Frontal cortex (tissue), 3 donors: ENCODE measurements at regions not wholly inside any gene's neighbourhood (a gene's known extent, or its start where the extent isn't known, plus 50 kb on each side); places are given as distances from the start of the nearest gene placed in this dataset.

Experiments used
- DNase-seq, 2 donors: peaks; one replicate each; pipeline ENCODE4 v3.0.0; 2012; ENCODE audit warnings: low spot score in 2 of 2
- FAIRE-seq: peaks from 2 replicates; lab custom pipeline; 2012; peaks lifted over from hg19 to GRCh38; lab: Jason Lieb, UNC
- donor health status: control.
- donor health status: control.
- donor health status: control.

- FAIRE-seq = no peak
- DNase-seq = no peak
Measured at GRCh38 chr5:74257645-74258313, 382.7 kb downstream of the ENC1 start.

DNA sequence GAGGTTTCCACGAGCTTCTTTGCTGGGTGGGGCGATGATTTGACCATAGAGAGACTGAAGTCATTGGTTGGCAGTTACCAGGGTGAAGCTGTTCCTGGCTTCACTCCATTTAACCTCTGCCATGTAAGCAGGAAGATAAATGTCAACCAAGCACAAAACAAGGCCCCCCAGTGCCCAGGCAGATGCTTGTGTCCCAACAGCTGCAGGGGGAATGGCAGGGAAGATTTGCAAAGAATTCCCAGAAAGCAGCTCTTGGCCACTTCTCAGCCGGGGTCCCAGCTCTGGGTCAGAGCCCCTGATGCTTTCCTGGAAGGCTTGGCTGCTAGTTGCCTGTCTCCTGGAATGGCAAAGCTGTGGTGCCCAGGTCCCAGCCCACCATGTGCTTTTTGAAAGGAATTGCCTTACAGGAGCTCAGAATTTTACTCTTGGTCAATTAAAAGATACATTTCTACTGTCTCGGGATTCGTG is 383.4 kb downstream of the ENC1 start:
- DNase-seq (no peak), FAIRE-seq (no peak)

GRCh38 chr5:74255692-74256392 is 384.7 kb downstream of the ENC1 start:
- no peak for FAIRE-seq
- DNase-seq = no peak

DNA sequence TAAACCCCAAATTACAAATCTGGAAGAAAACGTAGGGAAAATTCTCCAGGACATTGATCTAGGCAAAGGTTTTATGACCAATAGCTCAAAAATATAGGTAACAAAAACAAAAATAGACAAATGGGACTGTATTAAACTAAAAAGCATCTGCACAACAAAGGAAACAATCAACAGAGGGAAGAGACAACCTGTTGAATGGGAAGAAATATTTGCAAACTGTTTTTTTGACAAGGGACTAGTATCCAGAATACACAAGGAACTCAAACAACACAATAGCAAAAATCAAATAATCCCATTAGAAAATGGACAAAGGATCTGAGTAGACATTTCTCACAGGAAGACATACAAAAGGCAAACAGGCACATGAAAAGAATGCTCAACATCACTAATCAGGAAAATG is 386.3 kb downstream of the ENC1 start:
- FAIRE-seq (no peak), DNase-seq (no peak)

- FAIRE-seq (no peak), DNase-seq (no peak)
Measured at GRCh38 chr5:74252044-74252443, 388.5 kb downstream of the ENC1 start.

DNA sequence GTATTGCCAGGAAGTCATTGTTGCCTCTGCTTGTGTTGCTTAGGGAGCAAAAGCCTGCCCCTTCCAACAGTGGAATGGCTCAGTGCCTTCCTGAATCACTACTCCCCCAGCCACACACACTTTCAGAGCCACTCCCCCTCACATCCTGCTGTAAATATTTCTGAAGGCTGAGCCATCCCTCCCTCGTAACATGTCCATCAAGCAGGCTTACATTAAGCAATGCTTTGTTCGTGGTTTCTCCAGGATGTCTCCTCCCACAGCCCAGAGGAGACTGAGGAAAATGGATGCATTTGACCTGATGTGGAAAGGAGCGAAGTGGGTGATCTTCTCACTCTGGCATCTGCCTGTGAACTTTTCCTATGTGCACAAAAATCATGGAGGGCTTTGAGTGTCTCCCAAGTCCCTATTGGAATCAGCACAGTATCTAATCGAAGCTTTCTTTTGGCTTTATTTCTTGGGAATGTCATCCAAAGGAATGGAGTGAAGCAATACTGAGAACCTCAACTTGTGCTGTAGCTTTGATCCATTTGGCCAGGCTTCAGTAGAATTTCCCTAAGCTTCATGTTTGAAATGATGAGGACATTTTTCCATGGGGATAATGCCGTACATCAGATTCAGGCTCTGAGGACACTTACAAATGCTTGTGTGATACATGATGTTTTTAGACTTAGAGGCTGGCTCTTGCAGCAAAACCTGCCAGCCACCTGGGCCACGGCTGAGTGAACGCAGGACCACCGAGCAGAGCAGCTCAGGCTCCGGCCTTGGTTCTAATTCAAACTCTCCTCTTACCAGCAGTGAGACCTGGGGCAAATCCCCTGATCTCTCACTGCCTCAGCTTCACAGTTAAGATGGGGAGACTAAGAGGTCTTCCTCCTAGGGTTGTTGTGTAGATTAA is 389.1 kb downstream of the ENC1 start:
- FAIRE-seq (no peak), DNase-seq (no peak)

DNA sequence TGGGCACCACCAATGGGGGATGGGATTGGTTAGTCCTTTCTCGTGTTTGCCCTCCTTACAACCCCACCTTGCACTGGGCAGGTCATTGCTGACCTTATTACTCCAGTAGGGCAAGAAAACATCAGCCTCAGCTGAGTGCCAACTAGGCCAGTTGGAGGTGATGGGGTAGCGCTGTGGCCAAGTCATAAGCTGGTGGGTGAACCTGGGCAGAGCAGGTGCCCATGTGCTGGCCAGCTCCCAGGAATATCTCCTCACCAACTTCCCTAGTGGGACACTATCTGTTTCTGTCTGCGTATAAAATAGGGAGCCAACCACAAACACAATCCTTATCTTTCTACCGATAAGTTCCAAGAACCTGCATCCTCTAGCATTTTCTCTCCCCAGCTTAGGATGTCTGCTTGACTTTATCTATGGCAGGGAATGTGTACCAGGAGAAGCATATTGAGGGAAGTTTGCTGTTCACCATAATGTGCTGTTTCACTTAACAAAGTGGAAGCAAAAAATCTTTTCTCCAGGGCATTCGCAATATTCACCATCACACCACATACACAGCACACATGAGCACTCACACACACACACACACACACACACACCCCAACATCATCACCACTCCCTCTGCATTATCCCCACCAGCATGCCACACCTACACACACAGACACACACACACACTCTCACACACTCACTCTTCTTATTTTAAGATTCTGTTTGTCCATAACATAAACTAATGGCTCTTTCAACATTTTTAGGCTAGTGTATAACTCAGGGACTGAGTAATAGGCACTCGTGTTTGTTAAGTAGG is 390.0 kb downstream of the ENC1 start:
- FAIRE-seq = no peak
- DNase-seq = no peak

GRCh38 chr5:74248576-74248975 is 392.0 kb downstream of the ENC1 start:
- no peak for FAIRE-seq
- no peak for DNase-seq

DNA sequence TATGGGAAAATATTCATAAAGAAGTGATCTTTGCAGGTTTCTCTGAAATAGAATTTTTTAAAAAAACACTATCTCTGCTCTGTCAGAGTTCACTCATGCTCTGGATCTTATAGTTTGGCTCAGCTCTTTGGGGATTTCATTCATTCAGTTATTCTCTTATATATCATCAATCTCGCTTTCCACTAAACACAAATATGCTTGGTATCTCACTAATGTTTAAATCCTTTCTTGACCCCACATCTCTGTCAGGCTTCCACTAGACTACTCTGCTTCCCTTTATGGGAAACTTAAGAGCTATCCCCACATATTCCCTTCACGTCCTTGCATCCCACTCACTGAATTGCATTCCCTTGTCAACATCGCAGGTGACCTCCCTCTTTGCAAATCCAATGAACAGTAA is 396.1 kb downstream of the ENC1 start:
- DNase-seq = no peak
- FAIRE-seq = no peak

GRCh38 chr5:74243634-74244033 is 396.9 kb downstream of the ENC1 start:
- no peak for FAIRE-seq
- no peak for DNase-seq

DNA sequence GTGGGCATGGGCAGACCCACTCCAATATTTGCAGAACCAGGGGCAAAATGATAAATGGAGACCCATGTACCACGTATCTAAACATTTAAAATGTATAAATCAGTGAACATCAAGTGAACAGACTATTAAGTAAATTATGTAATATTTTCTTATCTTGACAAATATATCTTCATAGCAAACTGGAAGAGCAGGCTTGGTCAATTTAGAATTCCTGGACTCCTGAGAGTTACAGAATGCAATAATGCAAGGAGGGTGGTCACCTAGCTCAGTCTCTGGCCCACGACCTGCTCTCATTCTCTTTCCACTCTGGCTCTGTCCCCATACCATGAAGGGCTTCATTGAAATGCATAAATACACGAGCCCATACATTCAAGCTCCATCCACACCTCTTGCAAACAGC is 398.0 kb downstream of the ENC1 start:
- no peak for FAIRE-seq
- DNase-seq = no peak

DNA sequence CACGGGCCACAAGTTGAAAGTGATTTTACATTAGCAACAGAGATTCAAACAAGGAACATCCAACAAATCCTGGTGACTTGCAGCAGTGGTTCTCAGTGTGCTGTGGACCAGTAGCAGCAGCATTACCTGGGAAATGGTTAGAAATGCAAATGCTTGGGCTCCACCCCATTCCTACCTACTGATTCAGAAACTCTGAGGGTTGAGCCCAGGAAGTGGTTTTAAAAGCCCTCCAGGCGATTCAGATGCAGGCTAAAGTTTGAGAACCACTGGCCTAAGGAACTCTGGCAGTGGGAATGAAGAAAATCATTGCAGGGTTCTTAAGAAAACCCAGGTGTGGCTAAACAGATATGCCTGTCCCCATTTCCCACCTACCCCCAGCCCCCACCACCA is 398.8 kb downstream of the ENC1 start:
- FAIRE-seq (no peak), DNase-seq (no peak)

GRCh38 chr5:74240783-74241750 is 399.5 kb downstream of the ENC1 start:
- no peak for FAIRE-seq

GRCh38 chr5:74239261-74239660 is 401.3 kb downstream of the ENC1 start:
- FAIRE-seq = no peak
- no peak for DNase-seq

More at GRCh38 chr5:74240783-74241750, 399.5 kb downstream of the ENC1 start:
- no peak for DNase-seq

- FAIRE-seq = no peak
- no peak for DNase-seq
Measured at GRCh38 chr5:74237571-74238145, 402.9 kb downstream of the ENC1 start.

GRCh38 chr5:74235552-74235951 is 405.0 kb downstream of the ENC1 start:
- FAIRE-seq (no peak), DNase-seq (no peak)

DNA sequence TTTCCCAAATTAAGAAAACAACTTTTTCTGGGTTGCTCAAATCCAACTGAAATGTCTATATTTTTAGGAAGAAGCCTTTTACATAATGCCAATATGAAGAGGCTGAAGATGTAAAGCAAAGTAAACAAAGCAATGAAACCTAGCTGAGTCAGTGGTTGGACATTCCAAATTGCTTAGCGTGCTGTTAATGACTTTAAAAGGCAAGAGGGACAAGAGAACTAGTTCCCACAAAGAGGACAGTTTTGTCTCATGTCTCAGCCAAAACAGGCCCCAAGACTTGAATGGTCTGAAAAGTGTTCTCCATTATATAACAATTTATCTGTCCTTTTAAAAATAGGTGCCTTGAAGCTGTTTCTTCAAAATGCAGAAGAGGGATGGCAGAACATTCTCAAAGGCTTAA is 407.0 kb downstream of the ENC1 start:
- FAIRE-seq (no peak), DNase-seq (no peak)

DNA sequence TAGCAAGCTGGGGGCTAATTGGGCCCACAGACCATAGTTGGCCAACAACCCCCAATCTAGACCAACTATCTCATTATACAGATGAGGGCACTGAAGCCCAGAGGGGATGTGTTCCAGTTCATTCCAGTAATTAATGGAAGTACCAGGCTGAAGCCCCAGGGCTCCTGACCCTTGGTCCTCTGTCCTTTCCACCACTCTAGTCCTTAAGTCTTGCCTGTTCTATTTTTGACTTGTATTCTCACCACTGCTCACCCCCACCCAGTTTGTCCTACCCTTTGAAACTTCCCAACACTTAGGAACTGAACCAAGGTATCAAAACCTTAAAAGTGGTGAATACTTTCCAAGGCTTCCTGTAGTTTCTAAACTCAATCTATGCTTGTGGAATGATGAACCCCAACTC is 407.4 kb downstream of the ENC1 start:
- FAIRE-seq (no peak), DNase-seq (no peak)
